ENCODE measurements at regions not wholly inside any gene's neighbourhood (a gene's known extent, or its start where the extent isn't known, plus 50 kb on each side); places are given as distances from the start of the nearest gene placed in this dataset.

- no peak for TF ChIP-seq CTCF (IDR thresholded peaks at IDR 0.05; ENCODE audit: extremely low read depth in 1 of 2, insufficient read depth in 1 of 2, low read depth in 1 of 2, low read length in 2 of 2)
- no peak for TF ChIP-seq FOS (IDR thresholded peaks at IDR 0.05; ENCODE audit: borderline replicate concordance, insufficient read depth, low read length)
- TF ChIP-seq MAX (IDR thresholded peaks at IDR 0.05; ENCODE audit: insufficient read depth, insufficient read length), result no peak
- no peak for TF ChIP-seq POLR2A (IDR thresholded peaks at IDR 0.05; ENCODE audit: low read depth, low read length)
These were observed 472.4 kb upstream of the MGMT start for GRCh38 chr10:128994598-128995143.
